Right kidney (tissue), 1 donor: ENCODE measurements at regions not wholly inside any gene's neighbourhood (a gene's known extent, or its start where the extent isn't known, plus 50 kb on each side); places are given as distances from the start of the nearest gene placed in this dataset.
"Not testable (repeated sequence)": the region's sequence is repeated elsewhere in the genome, so short reads cannot be mapped to it uniquely, and the experiment has no call there.

Experiments used
- DNase-seq: peaks from one replicate; pipeline ENCODE4 v3.0.0-alpha.2; 2016

DNA sequence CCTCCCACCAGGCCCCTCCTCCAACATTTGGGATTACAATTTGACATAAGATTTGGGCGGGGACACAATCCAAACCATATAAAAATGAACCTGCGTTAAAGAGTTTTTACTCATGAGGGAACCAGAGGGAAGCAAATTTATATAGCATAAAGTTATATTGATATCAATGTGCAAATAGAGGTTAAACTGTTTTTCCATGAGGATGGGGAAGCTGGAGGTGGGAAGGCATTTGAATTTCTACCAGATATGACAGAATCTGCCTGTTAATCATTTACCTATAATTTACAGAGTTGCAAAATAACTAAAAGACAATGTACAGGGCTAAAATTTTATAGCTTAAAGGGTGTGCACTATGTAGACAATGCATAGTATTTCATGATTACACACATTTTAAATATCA is 322.0 kb upstream of the FKBP1C start:
- DNase-seq = no peak

- DNase-seq = no peak
These were observed 320.1 kb upstream of the FKBP1C start for GRCh38 chr6:62891065-62891647.

- DNase-seq = no peak
These were observed 317.2 kb upstream of the FKBP1C start for GRCh38 chr6:62894114-62894513.

DNA sequence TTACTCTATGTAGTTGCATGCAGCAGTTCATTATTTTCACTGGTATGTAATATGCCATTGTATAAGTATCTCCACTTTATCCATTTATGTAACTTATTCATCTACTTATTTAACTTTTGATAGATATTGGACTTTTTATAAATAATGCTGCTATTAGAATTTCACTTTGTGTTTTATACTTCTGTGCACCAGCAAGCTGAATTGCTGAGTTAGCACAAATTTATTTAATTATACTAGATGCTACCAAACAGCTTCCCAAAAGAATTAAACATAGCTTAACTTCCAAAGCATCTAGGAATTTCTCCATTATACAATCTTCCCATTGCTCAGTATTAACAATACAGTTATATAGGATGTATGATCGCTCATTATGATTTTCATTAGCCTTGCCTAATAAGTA is 308.0 kb upstream of the FKBP1C start:
- DNase-seq = no peak

DNA sequence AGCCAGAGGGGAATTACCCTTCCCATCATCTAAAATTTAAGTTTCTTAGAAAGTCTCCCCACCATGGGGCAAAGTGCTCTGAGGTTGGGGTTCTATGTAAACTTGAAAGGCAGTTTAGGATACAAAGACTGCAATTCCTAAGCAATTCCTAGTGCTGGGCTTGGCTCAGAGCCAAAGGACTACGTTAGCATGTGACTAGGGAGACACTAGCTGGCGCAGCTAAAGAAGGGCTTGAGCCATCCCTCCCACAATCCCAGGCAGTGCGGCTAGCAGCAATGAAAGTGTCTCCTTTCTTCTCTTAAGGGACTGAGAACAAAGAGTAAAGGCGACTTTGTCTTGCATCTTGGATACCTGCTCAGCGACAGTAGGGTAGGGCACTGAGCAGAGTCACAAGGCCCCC is 306.6 kb upstream of the FKBP1C start:
- DNase-seq = no peak

GRCh38 chr6:62914530-62914929 is 296.7 kb upstream of the FKBP1C start:
- no peak for DNase-seq

GRCh38 chr6:62923728-62924127 is 287.5 kb upstream of the FKBP1C start:
- no peak for DNase-seq

DNA sequence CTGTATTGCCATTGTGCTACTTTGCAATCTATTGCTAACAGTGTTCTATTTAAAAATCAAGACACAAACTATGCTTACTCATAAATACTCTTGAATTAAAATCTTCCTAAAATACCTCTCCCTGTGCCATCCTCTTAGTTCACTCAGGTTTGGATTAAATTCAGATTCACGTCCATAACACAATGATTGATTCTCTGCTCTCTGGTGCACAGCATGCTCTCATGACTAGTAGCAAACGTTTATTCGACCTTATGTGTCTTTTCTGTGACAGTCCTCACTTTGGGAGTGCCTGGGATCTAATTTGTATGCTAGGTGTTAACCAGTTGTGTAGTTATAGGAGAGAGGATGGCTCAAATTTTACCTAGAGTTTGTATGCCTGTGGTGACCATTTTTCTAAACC is 270.4 kb upstream of the FKBP1C start:
- no peak for DNase-seq

DNA sequence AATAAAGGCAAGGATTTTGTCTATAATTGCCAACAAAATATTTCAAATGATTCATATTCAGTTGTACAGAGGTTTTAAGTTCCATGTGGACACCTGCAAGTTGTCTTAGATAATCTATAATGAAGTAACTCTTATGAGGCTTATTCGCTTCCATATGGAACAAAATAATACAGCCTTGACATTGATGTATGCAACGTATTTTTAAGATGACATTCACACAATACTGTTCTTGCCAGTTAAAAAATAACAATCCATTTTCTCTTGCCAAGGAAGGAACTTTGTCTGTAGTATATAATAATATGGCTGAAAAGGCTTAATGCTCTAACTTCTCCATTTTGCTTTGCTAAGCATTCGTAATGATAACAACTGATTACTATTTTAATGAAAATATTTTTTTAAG is 269.3 kb upstream of the FKBP1C start:
- DNase-seq = no peak

DNA sequence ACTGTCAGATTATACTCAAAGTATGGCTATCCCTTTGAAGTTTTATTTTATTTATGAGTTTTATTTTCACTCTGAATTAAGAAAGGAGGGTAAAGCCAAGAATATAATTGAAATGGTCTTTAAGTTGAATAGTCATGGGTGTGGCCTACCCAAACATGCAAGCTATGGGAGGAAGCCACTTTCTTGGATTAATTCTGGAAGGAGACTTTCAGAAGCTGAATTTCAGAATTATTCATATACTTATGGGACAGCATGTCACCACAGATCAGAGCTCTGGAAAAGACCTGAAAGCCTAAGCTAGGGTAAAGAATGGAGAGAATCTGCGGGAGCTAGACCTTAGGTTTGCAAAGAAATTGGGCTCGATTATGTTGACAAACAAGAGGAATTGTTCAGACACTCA is 242.4 kb upstream of the FKBP1C start:
- no peak for DNase-seq

DNA sequence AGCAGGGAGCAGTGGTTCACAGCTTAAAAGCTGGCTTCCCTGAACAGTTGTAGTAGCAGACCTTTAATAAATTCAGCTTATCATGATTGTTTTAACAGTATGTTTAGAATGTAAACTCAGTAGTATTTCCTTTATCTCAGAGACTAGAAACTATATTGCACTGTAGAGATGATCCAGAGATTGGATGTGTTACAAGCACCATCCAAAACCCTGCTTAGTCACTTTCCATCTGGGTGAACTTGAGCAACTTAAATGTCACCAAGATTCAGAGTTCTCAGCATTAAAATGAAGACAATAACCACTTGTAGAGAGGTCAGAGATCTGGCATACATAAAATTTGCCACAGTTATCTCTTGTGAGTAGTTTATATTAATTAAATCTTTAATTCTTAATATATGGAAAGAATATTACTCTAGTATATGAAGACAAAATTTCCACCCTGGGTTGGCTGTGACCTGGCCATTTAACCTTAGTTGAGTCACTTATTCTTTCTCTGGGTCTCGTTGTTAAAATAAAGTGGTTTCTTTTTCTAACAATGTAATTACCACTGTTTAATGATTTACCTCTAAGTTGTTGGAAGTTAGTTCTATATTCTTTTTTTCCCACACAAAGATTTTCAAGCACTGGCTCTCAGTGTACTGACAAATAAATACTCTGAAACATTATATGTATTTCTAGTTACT is 239.2 kb upstream of the FKBP1C start:
- DNase-seq = no peak

- DNase-seq = no peak
These were observed 236.8 kb upstream of the FKBP1C start for GRCh38 chr6:62974452-62974851.

DNA sequence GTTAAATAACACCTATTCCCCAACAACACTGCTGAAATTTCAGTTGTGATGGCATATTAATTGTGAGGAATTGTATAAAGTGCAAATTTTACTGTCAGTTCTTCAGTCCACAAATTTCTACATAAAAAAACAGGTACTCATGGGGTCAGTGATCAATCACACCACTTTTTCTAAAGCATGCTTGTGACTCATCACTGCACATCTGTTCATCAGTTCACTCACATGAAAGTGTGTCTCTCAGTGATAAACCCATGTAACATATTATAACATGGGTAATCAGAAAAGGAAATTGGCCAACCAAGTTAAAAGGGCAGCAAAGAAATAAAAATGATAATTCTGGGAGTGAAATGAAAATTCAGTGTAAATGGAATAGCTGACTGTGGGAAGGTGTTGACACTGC is 234.7 kb upstream of the FKBP1C start:
- no peak for DNase-seq

- DNase-seq = no peak
These were observed 232.3 kb upstream of the FKBP1C start for GRCh38 chr6:62978920-62979319.

DNA sequence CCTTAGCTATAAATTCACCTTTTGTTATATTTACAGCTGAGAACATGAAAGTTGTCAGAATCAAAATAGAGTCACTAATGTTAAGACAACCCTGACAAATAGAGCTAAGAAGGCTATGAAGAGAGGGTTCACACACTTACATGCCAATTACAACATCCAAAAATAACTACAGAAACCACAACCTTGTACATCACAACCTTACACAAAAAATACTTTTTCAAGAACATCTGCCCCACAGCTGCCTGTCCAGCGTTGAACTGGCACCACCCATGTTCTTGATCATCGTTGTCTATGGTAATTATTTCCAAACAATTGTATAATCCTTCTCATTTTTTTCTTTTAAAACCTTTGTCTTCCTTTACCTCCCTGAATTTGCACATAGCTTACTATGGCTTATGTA is 231.2 kb upstream of the FKBP1C start:
- no peak for DNase-seq

DNA sequence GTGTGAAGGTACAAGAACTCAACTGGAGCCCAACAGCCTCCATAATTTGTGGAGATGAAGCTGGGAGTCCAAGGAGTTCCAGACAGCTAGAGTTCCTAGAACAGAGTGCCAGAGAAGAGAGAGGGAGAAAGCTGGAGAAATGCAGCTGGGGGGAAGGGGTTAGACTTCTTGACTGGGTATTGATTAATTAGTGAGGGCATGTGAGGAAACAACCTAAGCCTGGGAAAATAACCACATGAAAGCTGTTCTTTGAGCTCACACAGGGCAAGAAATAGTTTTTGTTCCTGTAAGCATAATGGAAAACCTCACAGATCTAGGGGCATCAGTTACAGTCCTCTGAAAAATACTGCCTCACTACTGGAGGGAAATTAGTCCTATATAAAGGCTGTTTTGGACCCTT is 230.5 kb upstream of the FKBP1C start:
- no peak for DNase-seq

- DNase-seq = no peak
These were observed 228.3 kb upstream of the FKBP1C start for GRCh38 chr6:62982951-62983350.

DNA sequence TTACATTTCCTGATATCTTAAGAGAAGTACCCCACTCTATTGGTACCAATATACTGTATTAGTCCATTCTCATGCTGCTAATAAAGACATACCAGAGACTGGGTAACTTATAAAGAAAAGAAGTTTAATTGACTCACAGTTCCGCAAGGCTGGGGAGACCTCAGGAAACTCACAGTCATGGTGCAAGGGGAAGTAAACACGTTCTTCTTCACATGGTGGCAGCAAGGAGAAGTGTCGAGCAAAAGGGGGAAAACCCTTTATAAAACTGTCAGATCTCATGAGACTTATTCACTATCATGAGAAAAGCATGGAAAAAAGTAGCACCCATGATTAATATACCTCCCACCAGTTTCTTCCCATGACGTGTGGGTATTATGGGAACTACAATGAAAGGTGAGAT is 219.6 kb upstream of the FKBP1C start:
- not testable (repeated sequence) for DNase-seq

DNA sequence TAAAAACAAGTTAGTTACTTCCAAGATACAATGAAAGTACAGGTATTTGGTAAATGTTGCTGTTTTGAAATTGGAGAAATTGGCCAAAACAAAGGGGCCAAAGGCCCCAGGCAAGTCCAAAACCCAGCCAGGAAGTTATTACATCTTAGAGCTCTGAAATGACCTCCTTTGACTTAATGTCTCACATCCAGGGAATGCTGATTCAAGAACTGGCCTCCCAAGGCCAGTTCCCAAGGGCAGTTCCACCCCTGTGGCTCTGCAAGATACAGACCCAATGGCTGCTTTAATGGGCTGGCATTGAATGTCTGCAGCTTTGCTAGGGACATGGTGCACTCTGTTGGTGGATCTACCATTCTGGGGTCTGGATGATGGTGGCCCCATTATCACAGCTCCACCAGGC is 217.3 kb upstream of the FKBP1C start:
- no peak for DNase-seq

DNA sequence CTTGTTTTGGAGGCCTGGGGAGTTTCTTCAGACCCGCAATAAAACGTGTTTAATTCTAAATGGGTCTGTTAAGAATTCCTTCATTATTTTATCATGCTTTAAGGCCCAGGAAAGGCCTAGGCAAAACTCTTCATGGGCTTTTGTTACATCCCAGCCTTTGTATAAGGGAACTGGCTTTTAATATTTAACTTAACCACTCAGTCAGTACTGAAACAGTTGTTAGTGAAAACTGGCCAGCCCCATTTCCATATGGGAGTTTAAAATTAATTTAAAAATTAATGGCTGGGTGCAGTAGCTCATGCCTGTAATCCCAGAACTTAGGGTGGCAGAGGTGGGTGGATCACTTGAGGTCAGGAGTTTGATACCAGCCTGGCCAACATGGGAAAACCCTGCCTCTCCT is 213.2 kb upstream of the FKBP1C start:
- peak; percentile 17 for DNase-seq

GRCh38 chr6:62999242-62999641 is 212.0 kb upstream of the FKBP1C start:
- not testable (repeated sequence) for DNase-seq

GRCh38 chr6:62999796-63000195 is 211.5 kb upstream of the FKBP1C start:
- no peak for DNase-seq

DNA sequence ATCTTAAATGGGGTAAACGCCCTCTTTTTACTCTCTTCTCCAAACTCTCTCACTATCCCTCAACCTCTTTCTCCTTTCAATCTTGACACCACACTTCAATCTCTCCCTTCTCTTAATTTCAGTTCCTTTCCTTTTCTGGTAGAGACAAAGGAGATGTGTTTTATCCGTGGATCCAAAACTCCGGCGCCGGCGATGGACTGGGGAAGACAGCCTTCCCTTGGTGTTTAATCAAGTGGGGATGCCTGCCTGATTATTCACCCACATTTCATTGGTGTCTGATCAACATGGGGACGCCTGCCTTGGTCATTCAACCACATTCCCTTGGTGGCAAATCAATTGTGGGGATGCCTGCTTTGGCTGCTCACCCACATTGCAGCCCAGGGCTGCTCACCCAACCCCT is 205.3 kb upstream of the FKBP1C start:
- DNase-seq = not testable (repeated sequence)

- DNase-seq = not testable (repeated sequence)
These were observed 200.3 kb upstream of the FKBP1C start for GRCh38 chr6:63010962-63011361.

GRCh38 chr6:63014290-63014689 is 197.0 kb upstream of the FKBP1C start:
- no peak for DNase-seq
